ENCODE measurements at regions not wholly inside any gene's neighbourhood (a gene's known extent, or its start where the extent isn't known, plus 50 kb on each side); places are given as distances from the start of the nearest gene placed in this dataset.
A peak's percentile ranks its signal among the peaks of the same experiment; 100 is the strongest.

DNA sequence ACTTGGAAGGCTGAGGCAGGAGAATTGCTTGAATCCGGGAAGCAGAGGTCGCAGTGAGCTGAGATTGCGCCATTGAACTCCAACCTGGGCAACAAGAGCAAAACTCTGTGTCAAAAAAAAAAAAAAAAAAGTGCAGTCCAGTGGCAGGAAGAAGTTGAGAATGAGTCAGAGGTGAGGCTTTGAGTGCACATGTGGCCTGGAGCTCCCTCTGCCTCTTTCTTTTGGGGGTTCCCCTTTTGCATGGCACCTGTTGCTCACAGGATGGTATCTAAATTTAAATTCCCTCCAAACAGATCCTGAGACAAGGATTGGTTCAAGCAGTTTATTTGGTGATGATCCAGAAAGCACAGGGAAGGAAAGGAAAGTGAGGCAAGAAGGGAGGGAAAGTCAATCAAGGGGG is 151.4 kb upstream of the STX18 start:
- DNase-seq (ENCODE audit: low read depth), result no peak

DNA sequence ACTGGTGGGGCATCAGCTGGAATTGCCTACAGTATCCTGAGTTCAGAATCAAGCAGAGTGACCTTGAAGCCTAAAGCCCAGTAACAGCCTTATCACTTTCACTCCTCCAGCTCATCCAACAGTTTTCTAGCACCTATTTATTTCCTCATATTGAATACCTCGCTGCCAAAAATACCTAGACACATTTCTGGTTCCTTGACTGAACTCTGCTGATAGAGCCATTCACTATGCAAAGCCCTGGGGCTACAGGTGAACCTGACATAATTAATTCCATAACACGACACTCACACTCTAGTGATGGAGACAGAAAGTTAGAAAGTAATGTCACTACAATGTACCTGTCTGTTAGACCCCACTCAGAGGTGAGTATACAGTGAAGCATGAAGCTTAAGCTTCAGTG is 149.0 kb upstream of the STX18 start:
- no peak for DNase-seq (ENCODE audit: low read depth)

DNA sequence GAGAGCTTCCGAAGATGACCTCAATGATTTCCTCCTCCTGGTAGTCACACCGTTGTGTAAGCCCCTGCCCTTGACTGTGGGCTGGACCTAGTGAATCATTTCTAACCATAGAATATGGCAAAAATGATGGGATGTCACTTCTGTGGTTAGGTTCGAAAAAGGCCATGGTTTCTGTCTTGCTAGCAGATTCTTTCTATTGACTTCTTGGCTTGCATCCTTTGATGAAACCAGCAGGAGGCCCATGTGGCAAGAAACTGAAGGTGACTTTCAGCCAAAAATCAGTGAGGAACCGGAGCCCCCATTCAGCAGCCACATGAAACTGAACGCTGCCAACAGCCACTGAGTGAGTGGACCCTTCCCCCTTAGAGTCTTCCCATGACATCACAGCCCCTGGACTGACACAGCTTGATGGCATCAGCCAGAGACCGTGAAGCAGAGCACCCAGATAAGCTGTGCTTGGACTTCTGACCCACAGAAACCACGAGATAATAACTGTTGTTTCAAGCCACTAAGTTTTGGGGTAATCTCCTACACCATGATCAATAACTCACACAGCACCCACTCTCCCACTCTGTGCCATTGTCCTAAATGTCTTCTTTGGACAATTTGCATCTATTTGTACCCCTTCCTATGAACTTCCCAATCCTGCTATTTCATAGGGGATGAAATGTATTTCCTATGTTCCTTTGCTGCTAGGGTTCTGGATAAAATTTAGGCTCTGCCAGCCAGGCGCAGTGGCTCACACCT is 148.0 kb upstream of the STX18 start:
- no peak for DNase-seq (ENCODE audit: low read depth)

- DNase-seq (ENCODE audit: low read depth), result no peak
These were observed 146.3 kb upstream of the STX18 start for GRCh38 chr4:4687935-4688727.

DNA sequence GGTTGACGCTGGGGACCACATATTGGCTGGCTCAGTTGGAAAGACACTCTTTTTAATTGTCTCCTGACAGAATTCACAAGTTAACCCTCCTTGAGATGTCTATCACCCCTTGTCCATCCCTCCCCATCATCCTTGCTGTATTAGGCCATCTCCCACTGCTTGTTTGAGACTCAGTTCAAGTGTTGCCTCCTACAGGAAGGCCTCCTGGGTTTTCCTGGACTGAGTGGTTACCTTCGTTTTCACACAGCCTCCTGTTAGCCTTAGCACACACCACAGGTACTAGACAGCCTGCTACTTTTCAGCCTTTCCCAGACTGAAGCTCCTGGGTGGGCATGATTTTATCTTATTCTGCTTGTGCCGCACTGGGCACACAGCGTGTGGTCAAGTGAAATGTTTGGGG is 145.3 kb upstream of the STX18 start:
- DNase-seq (ENCODE audit: low read depth), result no peak

DNA sequence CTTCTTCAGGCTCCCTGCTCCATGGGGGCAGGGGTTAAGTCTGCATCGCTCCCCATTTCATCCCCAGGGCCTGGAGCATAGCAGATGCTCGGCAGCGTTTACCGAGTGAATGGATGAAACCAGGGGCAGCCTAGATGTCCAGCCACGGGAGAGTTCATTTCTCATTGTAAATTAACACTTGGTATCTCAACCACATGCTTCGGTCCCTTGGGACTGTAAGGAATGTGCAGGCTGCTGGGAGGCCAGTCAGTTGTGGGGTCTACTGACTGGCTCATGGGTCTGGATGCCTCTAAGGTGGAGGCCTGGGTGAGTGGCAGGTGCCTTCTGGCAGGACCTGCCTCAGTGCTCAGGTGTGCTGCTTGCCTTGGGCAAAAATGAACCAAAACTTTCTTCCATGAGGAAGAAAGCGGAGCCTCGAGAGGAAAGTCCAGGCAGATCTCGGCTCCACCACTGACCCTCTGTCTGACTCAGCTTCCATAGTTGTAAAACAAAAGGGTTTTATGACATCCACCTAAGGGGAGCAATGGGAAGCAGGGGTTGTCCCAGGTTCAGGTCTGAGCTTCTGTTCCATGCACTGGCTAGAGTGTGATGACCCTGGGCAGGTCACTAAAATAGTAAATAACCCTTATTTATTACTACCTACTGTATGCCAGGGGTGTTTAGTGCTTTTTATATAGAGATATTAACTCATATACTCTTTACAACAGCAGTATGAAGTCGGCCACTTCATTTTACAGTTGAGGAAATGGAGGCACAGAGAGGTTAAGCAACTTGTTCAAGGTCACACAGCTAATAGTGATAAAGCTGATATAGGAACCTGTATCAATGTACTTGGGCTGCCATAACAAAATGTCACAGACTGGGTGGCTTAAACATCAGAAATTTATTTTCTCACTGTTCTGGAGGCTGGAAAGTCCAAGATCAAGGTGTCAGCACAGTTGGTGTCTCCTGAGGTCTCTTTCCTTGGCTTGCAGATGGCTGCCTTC is 144.3 kb upstream of the STX18 start:
- DNase-seq (ENCODE audit: low read depth), result no peak

GRCh38 chr4:4681653-4682052 is 139.8 kb upstream of the STX18 start:
- DNase-seq (ENCODE audit: low read depth), result no peak

- no peak for DNase-seq (ENCODE audit: low read depth)
These were observed 138.9 kb upstream of the STX18 start for GRCh38 chr4:4680758-4681157.

DNA sequence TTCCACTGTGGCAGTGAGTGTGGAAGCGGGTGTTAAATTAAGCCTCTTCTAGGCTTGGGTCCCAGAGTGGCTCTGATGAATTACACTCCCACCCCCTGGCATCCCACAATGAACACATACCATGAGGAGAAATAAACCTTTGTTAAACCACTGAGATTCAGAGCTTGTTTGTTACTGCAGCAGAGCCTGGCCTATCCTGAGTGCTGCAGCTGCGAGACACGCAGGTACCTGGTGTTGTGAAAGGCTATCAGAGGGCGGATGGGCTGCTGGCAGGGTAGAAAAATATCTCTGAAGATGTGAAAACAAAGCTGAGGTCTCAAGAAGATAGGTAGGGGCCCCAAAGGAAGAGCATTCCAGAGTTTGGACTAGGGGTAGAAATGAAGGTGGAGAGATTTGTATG is 138.4 kb upstream of the STX18 start:
- DNase-seq (ENCODE audit: low read depth), result no peak

DNA sequence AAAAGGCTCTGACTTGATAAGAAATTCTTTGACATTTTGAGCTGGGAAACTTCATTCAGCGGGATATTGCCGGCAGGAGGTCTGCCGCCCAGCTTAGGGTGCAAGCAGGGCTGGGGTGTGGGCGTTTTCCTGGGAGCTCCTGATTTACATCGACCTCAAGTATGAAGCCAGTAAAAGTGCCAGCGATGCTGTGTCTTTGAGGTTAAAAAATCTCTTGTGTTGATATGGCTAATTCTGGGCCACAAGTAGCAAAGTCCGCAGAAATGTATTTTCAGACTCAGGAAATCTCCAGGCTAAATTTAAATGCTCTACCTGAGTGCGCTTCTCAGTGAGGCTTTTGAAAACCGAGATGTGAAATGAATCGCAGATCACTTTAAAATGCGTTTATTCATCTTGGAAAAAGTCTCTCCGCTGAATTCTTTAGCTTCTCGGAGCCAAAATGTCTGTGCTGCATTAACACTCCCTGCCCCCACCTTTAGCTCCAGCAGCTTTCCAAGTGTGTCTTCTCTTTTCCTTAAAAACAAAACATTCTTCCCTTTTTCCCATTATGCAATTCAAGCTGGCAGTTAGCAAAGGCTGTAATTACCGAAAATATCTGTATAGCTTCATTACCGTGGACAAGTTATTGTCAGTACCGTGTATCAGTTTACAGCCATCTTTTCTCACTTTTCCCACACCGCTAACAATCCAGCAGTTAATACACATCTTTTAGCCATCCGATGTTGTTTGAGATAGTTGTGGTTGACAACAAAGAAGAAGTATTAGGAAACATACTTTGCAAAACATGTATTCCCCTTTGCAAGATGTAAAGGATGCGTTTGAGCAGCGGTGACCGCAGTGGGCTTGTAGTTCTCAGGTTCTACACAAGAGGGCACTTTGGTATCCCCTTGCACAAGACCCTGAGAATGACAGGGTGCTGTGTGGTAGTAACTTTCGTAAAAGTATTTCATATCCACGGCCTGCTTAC is 136.0 kb upstream of the STX18 start:
- peak; percentile 34 for DNase-seq (ENCODE audit: low read depth)

GRCh38 chr4:4675641-4676040 is 133.8 kb upstream of the STX18 start:
- no peak for DNase-seq (ENCODE audit: low read depth)

GRCh38 chr4:4675051-4675581 is 133.3 kb upstream of the STX18 start:
- DNase-seq (ENCODE audit: low read depth), result no peak

GRCh38 chr4:4673070-4673469 is 131.2 kb upstream of the STX18 start:
- no peak for DNase-seq (ENCODE audit: low read depth)

GRCh38 chr4:4672402-4672801 is 130.6 kb upstream of the STX18 start:
- DNase-seq (ENCODE audit: low read depth), result no peak

GRCh38 chr4:4671774-4672349 is 130.0 kb upstream of the STX18 start:
- DNase-seq (ENCODE audit: low read depth), result no peak

DNA sequence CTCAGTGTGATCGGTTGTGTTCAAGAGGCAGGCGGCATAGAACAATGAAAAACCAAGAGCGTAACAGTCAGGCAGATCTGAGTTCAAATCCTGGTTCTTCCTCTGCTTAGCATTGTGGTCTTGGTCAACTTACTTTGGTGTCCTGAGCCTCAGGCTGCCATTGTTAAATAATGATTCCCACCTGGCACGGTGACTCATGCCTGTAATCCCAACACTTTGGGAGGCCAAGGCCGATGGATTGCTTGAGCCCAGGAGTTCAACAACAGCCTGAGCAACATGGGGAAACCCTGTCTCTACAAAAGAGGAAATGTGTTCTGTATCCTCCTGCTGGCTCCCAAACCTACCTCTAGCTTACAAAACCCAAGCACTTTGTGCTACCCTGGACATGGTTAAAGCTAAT is 129.0 kb upstream of the STX18 start:
- no peak for DNase-seq (ENCODE audit: low read depth)

DNA sequence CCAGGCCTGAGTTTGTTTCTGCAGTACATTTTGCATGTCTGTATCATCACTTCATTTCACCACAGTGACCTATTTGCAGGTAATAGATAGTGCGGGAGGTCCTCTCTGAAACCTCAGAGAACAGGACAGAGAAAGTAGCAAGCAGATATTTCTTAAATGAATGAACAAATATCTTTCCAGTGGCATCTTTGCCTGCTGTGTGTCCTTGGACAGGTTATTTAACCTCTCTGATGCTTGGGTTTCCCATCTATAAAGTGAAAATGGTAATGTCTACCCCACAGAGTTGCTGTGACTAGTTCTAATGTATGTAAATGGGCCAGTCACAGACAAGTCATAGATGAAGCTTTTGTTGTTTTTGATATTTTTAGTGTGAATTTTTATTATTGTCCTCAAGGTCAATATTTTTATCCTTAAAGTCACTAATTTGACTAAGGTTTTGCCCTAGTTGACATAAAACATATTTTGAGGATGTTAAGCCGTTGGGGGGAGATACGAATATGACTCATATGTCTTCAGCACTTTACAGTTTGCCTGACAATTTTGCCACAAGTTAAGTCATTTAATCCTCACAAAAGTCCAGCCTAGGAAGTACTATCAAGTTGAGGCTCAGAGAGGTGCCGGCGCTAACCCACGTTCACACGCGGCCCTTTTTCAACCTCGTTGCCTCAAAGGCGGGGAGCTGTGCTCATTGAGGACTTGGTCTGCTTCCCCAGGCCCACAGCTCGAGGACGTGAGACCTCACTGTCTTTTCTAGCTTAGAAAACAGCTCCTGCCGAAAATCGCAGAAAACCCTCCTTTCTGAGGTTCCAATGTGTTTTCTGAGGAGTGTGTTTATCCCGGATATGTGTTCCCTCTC is 126.7 kb upstream of the STX18 start:
- DNase-seq (ENCODE audit: low read depth), result no peak

GRCh38 chr4:4667622-4668081 is 125.8 kb upstream of the STX18 start:
- DNase-seq (ENCODE audit: low read depth), result no peak

Measured in stromal cell of bone marrow (primary cell).